OCI-LY1 (cell line): ENCODE measurements at regions not wholly inside any gene's neighbourhood (a gene's known extent, or its start where the extent isn't known, plus 50 kb on each side); places are given as distances from the start of the nearest gene placed in this dataset.

ENCODE experiments used
- EZH2 ChIP-seq: fragments of 200-600 bp; sonication (generic), shearing (Covaris generic); IDR thresholded peaks from 2 replicates; pipeline ENCODE4 v1.8.0; 2017; ENCODE audit warnings: borderline replicate concordance, mixed run types, mild to moderate bottlenecking, antibody characterized with exemption, low read length, moderate library complexity, mixed read lengths
- TF ChIP-seq, protein P1 (sequence below): fragments of 200-600 bp; sonication (generic), shearing (Covaris generic); IDR thresholded peaks from 2 replicates; pipeline ENCODE4 v1.5.1; 2017; ENCODE audit warnings: mild to moderate bottlenecking, antibody characterized with exemption, low read length, moderate library complexity, mixed read lengths

DNA sequence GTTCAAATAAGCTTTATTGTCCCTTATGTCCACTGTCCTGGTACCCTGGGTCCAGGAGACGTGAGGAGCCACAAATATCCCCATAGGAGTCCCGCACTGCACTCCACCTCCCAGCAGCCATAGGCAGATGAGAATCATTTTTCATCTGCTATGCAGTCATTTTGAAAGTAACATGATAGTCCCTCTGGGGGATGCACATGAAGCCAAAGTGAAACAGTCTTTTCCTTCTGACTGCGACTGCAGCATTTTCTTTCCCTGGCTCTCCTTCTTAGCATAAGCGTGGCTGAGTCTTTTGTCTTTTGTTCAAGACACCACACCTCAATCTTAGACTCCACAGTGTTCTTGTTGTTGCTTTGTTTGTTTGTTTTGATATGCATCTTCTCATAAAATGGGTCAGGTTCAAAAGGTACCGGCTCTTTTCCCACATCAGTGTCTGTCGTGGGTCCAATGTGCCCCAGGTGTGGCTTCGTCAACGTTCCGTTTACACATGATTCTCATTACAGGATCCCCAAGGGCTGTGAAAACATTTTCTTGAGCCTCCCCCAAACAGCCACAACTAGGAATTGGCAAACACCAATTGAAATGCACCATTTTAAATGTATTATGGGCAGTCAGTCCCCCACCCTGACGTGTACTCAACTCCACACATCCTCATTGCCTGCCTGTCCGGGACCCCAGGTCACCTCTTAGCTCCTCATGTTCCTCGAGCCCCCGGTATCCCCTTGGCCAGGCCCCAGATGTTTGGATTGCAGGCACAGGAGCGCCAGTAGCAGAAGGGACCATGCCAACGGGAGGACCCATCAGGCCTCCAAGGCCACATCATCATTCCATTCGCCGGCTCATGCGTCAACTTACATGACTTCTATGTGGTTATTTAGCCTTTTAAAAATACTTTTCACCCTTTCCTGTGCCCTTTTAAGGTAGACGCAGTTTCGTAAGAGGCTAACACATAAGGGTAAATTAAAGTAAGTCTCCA, 237.8 kb upstream of the DAPK1 start:
- TF ChIP-seq, protein P1, sequence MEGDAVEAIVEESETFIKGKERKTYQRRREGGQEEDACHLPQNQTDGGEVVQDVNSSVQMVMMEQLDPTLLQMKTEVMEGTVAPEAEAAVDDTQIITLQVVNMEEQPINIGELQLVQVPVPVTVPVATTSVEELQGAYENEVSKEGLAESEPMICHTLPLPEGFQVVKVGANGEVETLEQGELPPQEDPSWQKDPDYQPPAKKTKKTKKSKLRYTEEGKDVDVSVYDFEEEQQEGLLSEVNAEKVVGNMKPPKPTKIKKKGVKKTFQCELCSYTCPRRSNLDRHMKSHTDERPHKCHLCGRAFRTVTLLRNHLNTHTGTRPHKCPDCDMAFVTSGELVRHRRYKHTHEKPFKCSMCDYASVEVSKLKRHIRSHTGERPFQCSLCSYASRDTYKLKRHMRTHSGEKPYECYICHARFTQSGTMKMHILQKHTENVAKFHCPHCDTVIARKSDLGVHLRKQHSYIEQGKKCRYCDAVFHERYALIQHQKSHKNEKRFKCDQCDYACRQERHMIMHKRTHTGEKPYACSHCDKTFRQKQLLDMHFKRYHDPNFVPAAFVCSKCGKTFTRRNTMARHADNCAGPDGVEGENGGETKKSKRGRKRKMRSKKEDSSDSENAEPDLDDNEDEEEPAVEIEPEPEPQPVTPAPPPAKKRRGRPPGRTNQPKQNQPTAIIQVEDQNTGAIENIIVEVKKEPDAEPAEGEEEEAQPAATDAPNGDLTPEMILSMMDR: no peak
- no peak for TF ChIP-seq EZH2
